GM12873 (cell line): ENCODE measurements at regions not wholly inside any gene's neighbourhood (a gene's known extent, or its start where the extent isn't known, plus 50 kb on each side); places are given as distances from the start of the nearest gene placed in this dataset.

ENCODE experiments used
- TF ChIP-seq, protein P1 (sequence below): IDR thresholded peaks from 2 replicates; pipeline ENCODE4 v1.5.1; 2012; ENCODE audit warnings: low read depth, mild to moderate bottlenecking, moderate library complexity, low read length, control low read depth; ENCODE audit not compliant: insufficient read depth; ENCODE audit errors: missing control alignments

DNA sequence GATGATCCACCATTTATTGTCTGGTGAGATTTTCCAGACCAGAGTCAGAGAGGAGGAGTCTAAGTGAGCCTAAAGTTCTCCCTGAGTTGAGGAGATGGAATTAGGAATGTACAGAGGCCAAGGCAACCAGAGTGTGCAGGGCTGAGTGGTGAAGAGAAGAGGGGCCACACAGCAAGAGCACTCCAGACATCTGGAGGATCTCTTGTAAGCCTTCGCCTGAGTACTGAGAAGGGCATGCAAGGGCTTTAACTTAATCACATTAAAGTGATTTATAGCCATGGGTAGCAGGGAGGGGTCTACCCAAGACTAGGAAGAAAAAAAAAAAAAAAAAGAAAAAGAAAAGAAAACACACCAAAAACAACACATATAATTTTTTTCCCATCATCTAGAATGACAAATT is 1190.4 kb downstream of the GATA3 start:
- TF ChIP-seq, protein P1, sequence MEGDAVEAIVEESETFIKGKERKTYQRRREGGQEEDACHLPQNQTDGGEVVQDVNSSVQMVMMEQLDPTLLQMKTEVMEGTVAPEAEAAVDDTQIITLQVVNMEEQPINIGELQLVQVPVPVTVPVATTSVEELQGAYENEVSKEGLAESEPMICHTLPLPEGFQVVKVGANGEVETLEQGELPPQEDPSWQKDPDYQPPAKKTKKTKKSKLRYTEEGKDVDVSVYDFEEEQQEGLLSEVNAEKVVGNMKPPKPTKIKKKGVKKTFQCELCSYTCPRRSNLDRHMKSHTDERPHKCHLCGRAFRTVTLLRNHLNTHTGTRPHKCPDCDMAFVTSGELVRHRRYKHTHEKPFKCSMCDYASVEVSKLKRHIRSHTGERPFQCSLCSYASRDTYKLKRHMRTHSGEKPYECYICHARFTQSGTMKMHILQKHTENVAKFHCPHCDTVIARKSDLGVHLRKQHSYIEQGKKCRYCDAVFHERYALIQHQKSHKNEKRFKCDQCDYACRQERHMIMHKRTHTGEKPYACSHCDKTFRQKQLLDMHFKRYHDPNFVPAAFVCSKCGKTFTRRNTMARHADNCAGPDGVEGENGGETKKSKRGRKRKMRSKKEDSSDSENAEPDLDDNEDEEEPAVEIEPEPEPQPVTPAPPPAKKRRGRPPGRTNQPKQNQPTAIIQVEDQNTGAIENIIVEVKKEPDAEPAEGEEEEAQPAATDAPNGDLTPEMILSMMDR, result no peak

- TF ChIP-seq, protein P1, result no peak
These were observed 1198.6 kb downstream of the GATA3 start for GRCh38 chr10:9253121-9253520.

GRCh38 chr10:9254353-9254752 is 1199.9 kb downstream of the GATA3 start:
- TF ChIP-seq, protein P1, result no peak

- TF ChIP-seq, protein P1, result no peak
These were observed 1206.2 kb downstream of the GATA3 start for GRCh38 chr10:9260690-9261089.

GRCh38 chr10:9262770-9263169 is 1208.3 kb downstream of the GATA3 start:
- TF ChIP-seq, protein P1, result no peak

DNA sequence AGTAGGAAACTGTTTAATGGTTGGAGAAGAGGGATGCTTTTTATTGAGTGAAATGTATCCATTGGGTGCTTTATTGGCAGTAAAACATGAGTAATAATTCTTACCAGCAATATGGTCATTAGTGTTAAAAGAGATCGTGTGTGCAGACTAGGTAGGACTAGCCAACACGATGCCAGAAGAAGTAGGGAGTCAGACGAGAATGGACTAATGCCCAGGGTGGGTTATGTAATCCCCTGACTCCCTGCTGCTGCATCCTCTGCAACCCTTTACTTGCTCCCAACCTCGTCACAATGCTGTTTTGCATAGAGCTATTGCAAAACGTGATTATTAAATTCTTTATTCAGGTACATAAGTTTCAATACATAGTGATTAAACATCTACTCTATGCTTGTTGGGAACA is 1213.7 kb downstream of the GATA3 start:
- TF ChIP-seq, protein P1, result no peak

- TF ChIP-seq, protein P1, result no peak
These were observed 1219.8 kb downstream of the GATA3 start for GRCh38 chr10:9274206-9274755.
